ENCODE measurements at regions not wholly inside any gene's neighbourhood (a gene's known extent, or its start where the extent isn't known, plus 50 kb on each side); places are given as distances from the start of the nearest gene placed in this dataset.

DNA sequence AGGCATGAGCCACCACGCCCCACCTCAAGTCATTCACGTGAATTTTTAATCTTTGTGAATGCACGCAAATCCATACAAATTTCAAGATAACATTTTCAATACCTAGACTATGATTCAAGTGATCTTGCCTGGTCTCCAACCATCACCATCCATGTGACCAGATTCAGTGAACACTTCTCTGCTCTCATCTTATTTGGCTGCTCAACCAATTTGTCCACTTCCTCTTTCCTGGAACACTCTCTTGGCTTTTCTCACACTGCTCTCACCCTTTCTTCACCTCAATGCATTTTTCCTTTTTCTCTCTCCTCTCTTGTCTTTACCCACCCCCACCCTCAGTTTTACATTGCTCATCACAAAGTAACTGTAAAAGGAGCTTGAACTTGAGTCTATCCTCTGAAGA lies 354.7 kb upstream of the KIF2A start:
- no peak for DNase-seq
- Histone ChIP-seq H3K36me3 (ENCODE audit: low read depth, missing control alignments) (no peaks in the 10 kb centered on the region), H3K4me1 (no peaks in the 10 kb centered on the region), H3K27ac (no peak overlapping the region), H3K4me3 (no peak overlapping the region), H3K27me3 (no peaks in the 10 kb centered on the region), H3K9me3 (no peaks in the 10 kb centered on the region)
- intact Hi-C loops (cut with DNase I; ENCODE audit: low total_unique reads) = no loop called here
- WGBS, 2 donors = 94 to 96% methylated on average over 3 of the region's 3 CpGs
- TF ChIP-seq CTCF (IDR thresholded peaks at IDR 0.05) (no peak), POLR2A (IDR thresholded peaks at IDR 0.05) (no peak)

DNA sequence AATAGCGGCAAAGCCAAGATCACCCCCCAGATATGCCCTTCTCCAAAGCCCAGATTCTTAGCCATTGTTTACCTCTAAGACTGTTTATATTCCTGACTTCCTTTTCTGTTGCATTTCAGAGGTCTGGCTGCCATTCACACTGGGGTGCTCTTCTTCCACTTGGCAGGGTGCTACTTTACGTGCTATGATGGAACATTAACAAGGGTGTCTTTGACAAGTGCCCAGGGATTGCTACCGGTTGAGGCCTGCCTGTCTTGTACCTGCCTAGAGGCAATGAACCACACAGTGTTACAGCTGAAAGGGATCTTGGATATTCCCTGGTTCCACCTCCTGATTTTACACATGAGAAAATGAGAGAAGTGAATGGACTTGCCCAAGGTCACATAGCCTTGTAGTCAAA lies 352.1 kb upstream of the KIF2A start:
- DNase-seq = no peak
- 65 to 81% methylated on average over 3 of the region's 3 CpGs for WGBS, 2 donors

GRCh38 chr5:61964201-61964600 lies 341.8 kb upstream of the KIF2A start:
- no peaks in the 10 kb centered on the region for H3K4me1 ChIP-seq
- DNase-seq = no peak
- no peak overlapping the region for H3K27ac ChIP-seq
- H3K27me3 ChIP-seq = no peaks in the 10 kb centered on the region
- no peaks in the 10 kb centered on the region for H3K36me3 ChIP-seq (ENCODE audit: low read depth, missing control alignments)
- 69 to 73% methylated on average over 2 of the region's 2 CpGs for WGBS, 2 donors
- H3K4me3 ChIP-seq = no peak overlapping the region
- H3K9me3 ChIP-seq = no peaks in the 10 kb centered on the region
- TF ChIP-seq CTCF (IDR thresholded peaks at IDR 0.05) (no peak), POLR2A (IDR thresholded peaks at IDR 0.05) (no peak)
- intact Hi-C loops (cut with DNase I; ENCODE audit: low total_unique reads) = no loop called here

More for the DNA sequence above, 352.1 kb upstream of the KIF2A start:
- Histone ChIP-seq H3K27ac (no peak overlapping the region), H3K36me3 (ENCODE audit: low read depth, missing control alignments) (no peaks in the 10 kb centered on the region), H3K4me3 (no peak overlapping the region), H3K9me3 (no peaks in the 10 kb centered on the region), H3K27me3 (no peaks in the 10 kb centered on the region), H3K4me1 (no peaks in the 10 kb centered on the region)
- TF ChIP-seq CTCF (IDR thresholded peaks at IDR 0.05) (no peak), POLR2A (IDR thresholded peaks at IDR 0.05) (no peak)
- intact Hi-C loops (cut with DNase I; ENCODE audit: low total_unique reads) = no loop called here

- no peak for TF ChIP-seq POLR2A (IDR thresholded peaks at IDR 0.05)
- TF ChIP-seq CTCF (IDR thresholded peaks at IDR 0.05) = no peak
- no peak for DNase-seq
- Histone ChIP-seq H3K4me3 (no peak overlapping the region), H3K27ac (no peak overlapping the region), H3K36me3 (ENCODE audit: low read depth, missing control alignments) (no peaks in the 10 kb centered on the region), H3K27me3 (no peaks in the 10 kb centered on the region), H3K4me1 (no peaks in the 10 kb centered on the region), H3K9me3 (no peaks in the 10 kb centered on the region)
- 95 to 100% methylated on average over 1 of the region's 1 CpG for WGBS, 2 donors
- intact Hi-C loops (cut with DNase I; ENCODE audit: low total_unique reads) = no loop called here
These were observed 340.9 kb upstream of the KIF2A start for GRCh38 chr5:61965069-61965468.

- intact Hi-C loops (cut with DNase I; ENCODE audit: low total_unique reads) = no loop called here
- Histone ChIP-seq H3K27me3 (no peaks in the 10 kb centered on the region), H3K9me3 (no peaks in the 10 kb centered on the region), H3K36me3 (ENCODE audit: low read depth, missing control alignments) (no peaks in the 10 kb centered on the region), H3K27ac (no peak overlapping the region), H3K4me1 (no peaks in the 10 kb centered on the region), H3K4me3 (no peak overlapping the region)
- 83 to 88% methylated on average over 5 of the region's 5 CpGs for WGBS, 2 donors
- TF ChIP-seq CTCF (IDR thresholded peaks at IDR 0.05) (no peak), POLR2A (IDR thresholded peaks at IDR 0.05) (no peak)
- no peak for DNase-seq
These were observed 340.5 kb upstream of the KIF2A start for GRCh38 chr5:61965490-61965889.

Measured in testis (tissue), 2 donors.